ENCODE measurements at regions not wholly inside any gene's neighbourhood (a gene's known extent, or its start where the extent isn't known, plus 50 kb on each side); places are given as distances from the start of the nearest gene placed in this dataset.

GRCh38 chr5:5671823-5672222 is 249.3 kb downstream of the ICE1 start:
- intact Hi-C loops (cut with DNase I): no loop called here
- Histone ChIP-seq H3K4me1 (no peaks in the 10 kb centered on the region), H3K9me3 (no peaks in the 10 kb centered on the region), H3K27me3 (no peaks in the 10 kb centered on the region), H3K4me3 (replicated peaks in 1 of 3) (no peak overlapping the region), H3K27ac (no peak overlapping the region), H3K36me3 (no peaks in the 10 kb centered on the region)
- no peak for DNase-seq
- TF ChIP-seq POLR2A (IDR thresholded peaks at IDR 0.05) (no peak), CTCF (IDR thresholded peaks at IDR 0.05) (no peak)
- 50 to 78% methylated on average over 1 of the region's 1 CpG for WGBS, 2 donors

GRCh38 chr5:5667136-5667554 is 244.7 kb downstream of the ICE1 start:
- intact Hi-C loops (cut with DNase I): no loop called here
- Histone ChIP-seq H3K27ac (no peak overlapping the region), H3K9me3 (no peaks in the 10 kb centered on the region), H3K27me3 (no peaks in the 10 kb centered on the region), H3K4me1 (peaks cover 9 to 14% of the 10 kb centered on the region in 2 donors), H3K4me3 (replicated peaks in 1 of 3) (no peak overlapping the region), H3K36me3 (no peaks in the 10 kb centered on the region)
- no peak for DNase-seq
- WGBS, 2 donors: 69 to 81% methylated on average over 3 of the region's 3 CpGs
- TF ChIP-seq POLR2A (IDR thresholded peaks at IDR 0.05): no peak
- TF ChIP-seq CTCF (IDR thresholded peaks at IDR 0.05): no peak

- 73 to 76% methylated on average over 7 of the region's 7 CpGs for WGBS, 2 donors
- TF ChIP-seq CTCF (IDR thresholded peaks at IDR 0.05) (no peak), POLR2A (IDR thresholded peaks at IDR 0.05) (no peak)
- Histone ChIP-seq H3K4me1 (peaks cover 9 to 14% of the 10 kb centered on the region in 2 donors), H3K4me3 (replicated peaks in 1 of 3) (no peak overlapping the region), H3K27ac (peak overlapping the region in 2 of 3 donors; percentile 15 to 35), H3K36me3 (no peaks in the 10 kb centered on the region), H3K9me3 (no peaks in the 10 kb centered on the region), H3K27me3 (no peaks in the 10 kb centered on the region)
- intact Hi-C loops (cut with DNase I): no loop called here
- DNase-seq: no peak
Measured at GRCh38 chr5:5666369-5666768, 243.9 kb downstream of the ICE1 start.

GRCh38 chr5:5666076-5666365 is 243.5 kb downstream of the ICE1 start:
- H3K27ac ChIP-seq: peak overlapping the region; percentile 15 to 35 (median 18)
- DNase-seq: no peak
- peaks cover 9 to 14% of the 10 kb centered on the region in 2 donors for H3K4me1 ChIP-seq
- H3K4me3 ChIP-seq (replicated peaks in 1 of 3): no peak overlapping the region
- H3K9me3 ChIP-seq: no peaks in the 10 kb centered on the region
- intact Hi-C loops (cut with DNase I): no loop called here
- TF ChIP-seq POLR2A (IDR thresholded peaks at IDR 0.05): no peak
- TF ChIP-seq CTCF (IDR thresholded peaks at IDR 0.05): no peak
- no peaks in the 10 kb centered on the region for H3K36me3 ChIP-seq
- no peaks in the 10 kb centered on the region for H3K27me3 ChIP-seq
- whole genome bisulfite sequencing, 2 donors: 88 to 91% methylated on average over 2 of the region's 2 CpGs

- Histone ChIP-seq H3K4me3 (replicated peaks in 1 of 3) (no peak overlapping the region), H3K36me3 (no peaks in the 10 kb centered on the region), H3K27me3 (no peaks in the 10 kb centered on the region), H3K9me3 (no peaks in the 10 kb centered on the region), H3K4me1 (peaks cover 9 to 14% of the 10 kb centered on the region in 2 donors), H3K27ac (peak overlapping the region; percentile 18 to 38 (median 35))
- WGBS, 2 donors: 50 to 60% methylated on average over 13 of the region's 13 CpGs
- intact Hi-C loops (cut with DNase I): no loop called here
- peak; percentile 91 for DNase-seq
- TF ChIP-seq POLR2A (IDR thresholded peaks at IDR 0.05): no peak
- TF ChIP-seq CTCF (IDR thresholded peaks at IDR 0.05): no peak
Measured at GRCh38 chr5:5665225-5666075, 243.0 kb downstream of the ICE1 start.

All from thyroid gland (tissue), 4 donors.